ENCODE measurements at regions not wholly inside any gene's neighbourhood (a gene's known extent, or its start where the extent isn't known, plus 50 kb on each side); places are given as distances from the start of the nearest gene placed in this dataset.

DNA sequence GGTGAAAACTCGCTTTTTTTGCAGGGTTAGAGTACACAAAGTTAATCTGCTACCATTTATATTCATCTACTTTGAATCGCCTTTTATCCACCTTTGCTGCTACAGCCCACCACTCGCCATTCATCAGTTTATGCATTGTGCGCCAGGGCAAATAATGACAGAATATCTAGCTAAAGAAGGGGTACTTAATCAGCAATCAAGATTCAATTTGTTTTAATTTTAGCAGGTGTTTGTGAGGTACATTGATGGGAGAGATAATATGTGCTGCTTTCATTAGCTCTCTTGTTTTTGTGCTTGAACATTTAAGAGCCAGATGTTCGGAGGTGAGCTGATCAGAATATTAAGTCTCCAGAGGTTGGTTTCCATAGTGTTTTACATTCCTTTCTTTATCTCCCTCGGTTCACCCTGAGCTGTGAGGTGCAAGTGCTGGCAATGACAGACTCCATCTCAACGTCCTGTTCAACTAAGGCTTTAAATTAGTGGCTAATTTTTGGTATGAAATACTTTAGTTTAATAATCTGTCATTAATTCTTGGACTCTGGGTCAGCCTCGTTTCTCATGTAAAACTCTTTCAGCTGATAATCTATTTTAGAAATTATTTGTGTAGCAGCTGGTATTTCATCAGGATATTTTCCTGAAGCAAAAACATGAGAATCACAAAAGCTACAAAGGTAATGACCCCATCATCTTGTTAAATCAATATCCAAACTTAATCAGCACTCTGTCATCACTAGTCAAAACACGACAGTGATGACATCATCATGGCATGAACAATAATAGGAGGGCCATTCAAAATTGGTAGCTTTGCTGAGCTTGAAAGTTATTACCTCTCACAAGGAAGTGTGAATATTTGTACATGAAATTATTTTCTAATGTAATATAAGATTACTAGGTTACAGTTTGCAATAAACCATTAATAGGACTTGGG lies 479.9 kb upstream of the FANCL start:
- H3K9me3 ChIP-seq, result no peaks in the 10 kb centered on the region
- H3K27me3 ChIP-seq, result no peaks in the 10 kb centered on the region
- H3K4me1 ChIP-seq, result no peaks in the 10 kb centered on the region
- no peak for TF ChIP-seq EP300 (IDR thresholded peaks at IDR 0.05)
- no peak for TF ChIP-seq POLR2AphosphoS5 (IDR thresholded peaks at IDR 0.05)
- no peak for TF ChIP-seq CTCF (IDR thresholded peaks at IDR 0.05)
- no peak for TF ChIP-seq POLR2A (IDR thresholded peaks at IDR 0.05)
- 64% methylated on average over 9 of the region's 9 CpGs for WGBS
- H3K27ac ChIP-seq, result no peak overlapping the region
- no peaks in the 10 kb centered on the region for H3K36me3 ChIP-seq
- no peak overlapping the region for H3K4me3 ChIP-seq
- no peak for DNase-seq (ENCODE audit: low spot score in 2 of 2)

DNA sequence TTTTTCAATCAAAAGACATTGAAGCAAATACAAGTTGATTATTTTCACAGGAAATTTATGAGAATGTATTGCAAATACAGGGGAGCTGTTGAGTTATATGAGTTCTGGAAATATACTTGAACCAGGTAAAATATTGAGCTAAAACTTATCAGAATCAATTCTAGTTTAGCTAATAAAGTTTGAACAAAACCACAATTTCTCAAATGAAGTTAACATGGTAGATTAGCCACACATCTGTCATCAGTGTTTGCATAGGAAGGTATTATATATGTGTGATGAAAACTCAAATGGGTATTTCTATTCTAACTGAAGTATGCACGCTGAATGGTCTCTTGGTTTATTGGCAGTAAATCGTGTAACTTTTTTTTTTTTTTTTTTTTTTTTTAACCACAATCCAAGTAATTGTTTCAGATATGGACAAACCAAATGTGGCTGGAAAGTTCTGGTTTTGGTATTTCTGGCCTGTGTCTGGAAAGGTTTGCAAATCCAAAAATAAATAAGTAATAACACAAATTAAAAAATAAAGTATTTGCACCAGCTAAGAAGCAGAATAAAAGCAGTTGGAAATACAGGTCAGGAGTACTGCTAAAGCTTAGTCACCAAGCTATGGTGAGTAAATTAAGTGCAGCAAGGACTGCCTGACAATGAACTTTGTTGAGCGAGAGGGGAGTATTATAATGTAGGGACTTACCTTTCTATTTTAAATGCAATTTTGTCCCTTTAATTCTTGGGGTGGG lies 479.1 kb upstream of the FANCL start:
- Histone ChIP-seq H3K4me3 (no peak overlapping the region), H3K36me3 (no peaks in the 10 kb centered on the region), H3K27me3 (no peaks in the 10 kb centered on the region), H3K9me3 (no peaks in the 10 kb centered on the region), H3K4me1 (no peaks in the 10 kb centered on the region), H3K27ac (no peak overlapping the region)
- TF ChIP-seq POLR2AphosphoS5 (IDR thresholded peaks at IDR 0.05) (no peak), CTCF (IDR thresholded peaks at IDR 0.05) (no peak), POLR2A (IDR thresholded peaks at IDR 0.05) (no peak), EP300 (IDR thresholded peaks at IDR 0.05) (no peak)
- 78% methylated on average over 3 of the region's 3 CpGs for WGBS
- DNase-seq (ENCODE audit: low spot score in 2 of 2), result no peak

DNA sequence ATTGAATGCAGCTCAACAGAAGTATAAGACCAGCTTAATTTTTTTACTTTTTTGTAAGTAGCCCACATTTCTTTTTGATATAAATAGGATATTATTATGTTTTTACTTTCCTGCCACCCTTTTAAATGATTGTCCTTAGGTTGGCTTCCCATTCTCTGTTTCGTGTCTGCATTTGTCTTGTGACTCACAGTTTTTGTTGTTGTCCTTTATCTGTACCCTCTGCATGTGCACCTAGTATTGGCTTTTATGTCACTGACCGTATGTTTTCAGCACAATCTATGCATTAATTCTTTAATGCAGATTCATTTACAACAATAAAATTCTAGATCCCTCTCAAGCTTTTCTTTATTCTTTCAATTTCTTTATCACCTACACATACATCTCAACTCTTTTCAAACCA lies 474.2 kb upstream of the FANCL start:
- no peak for DNase-seq (ENCODE audit: low spot score in 2 of 2)
- Histone ChIP-seq H3K9me3 (no peaks in the 10 kb centered on the region), H3K4me1 (no peaks in the 10 kb centered on the region), H3K36me3 (no peaks in the 10 kb centered on the region), H3K27ac (no peak overlapping the region), H3K4me3 (no peak overlapping the region), H3K27me3 (no peaks in the 10 kb centered on the region)
- no peak for TF ChIP-seq EP300 (IDR thresholded peaks at IDR 0.05)
- no peak for TF ChIP-seq POLR2AphosphoS5 (IDR thresholded peaks at IDR 0.05)
- TF ChIP-seq POLR2A (IDR thresholded peaks at IDR 0.05), result no peak
- TF ChIP-seq CTCF (IDR thresholded peaks at IDR 0.05), result no peak
- 86% methylated on average over 2 of the region's 2 CpGs for WGBS

DNA sequence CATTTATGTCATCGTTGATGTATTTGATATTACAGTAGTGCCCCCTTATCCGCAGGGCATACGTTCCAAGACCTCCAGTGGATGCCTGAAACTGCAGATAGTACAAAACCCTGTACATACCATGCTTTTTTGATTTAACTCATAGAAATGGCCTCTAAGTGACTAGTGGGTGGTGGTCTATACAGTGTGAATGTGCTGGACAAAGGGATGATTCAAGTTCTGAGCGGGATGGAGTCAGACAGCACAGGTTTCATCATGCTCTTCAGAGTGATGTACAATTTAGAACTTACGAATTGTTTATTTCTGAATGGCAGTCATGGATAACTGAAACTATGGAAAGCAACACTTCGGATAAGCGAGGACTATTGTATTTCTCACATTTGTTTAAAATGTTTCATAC lies 473.1 kb upstream of the FANCL start:
- TF ChIP-seq CTCF (IDR thresholded peaks at IDR 0.05), result no peak
- no peak for TF ChIP-seq POLR2A (IDR thresholded peaks at IDR 0.05)
- TF ChIP-seq POLR2AphosphoS5 (IDR thresholded peaks at IDR 0.05), result no peak
- no peak for TF ChIP-seq EP300 (IDR thresholded peaks at IDR 0.05)
- no peak for DNase-seq (ENCODE audit: low spot score in 2 of 2)
- H3K4me1 ChIP-seq, result no peaks in the 10 kb centered on the region
- H3K27me3 ChIP-seq, result no peaks in the 10 kb centered on the region
- 95% methylated on average over 7 of the region's 7 CpGs for WGBS
- no peak overlapping the region for H3K27ac ChIP-seq
- H3K4me3 ChIP-seq, result no peak overlapping the region
- no peaks in the 10 kb centered on the region for H3K36me3 ChIP-seq
- H3K9me3 ChIP-seq, result no peaks in the 10 kb centered on the region

DNA sequence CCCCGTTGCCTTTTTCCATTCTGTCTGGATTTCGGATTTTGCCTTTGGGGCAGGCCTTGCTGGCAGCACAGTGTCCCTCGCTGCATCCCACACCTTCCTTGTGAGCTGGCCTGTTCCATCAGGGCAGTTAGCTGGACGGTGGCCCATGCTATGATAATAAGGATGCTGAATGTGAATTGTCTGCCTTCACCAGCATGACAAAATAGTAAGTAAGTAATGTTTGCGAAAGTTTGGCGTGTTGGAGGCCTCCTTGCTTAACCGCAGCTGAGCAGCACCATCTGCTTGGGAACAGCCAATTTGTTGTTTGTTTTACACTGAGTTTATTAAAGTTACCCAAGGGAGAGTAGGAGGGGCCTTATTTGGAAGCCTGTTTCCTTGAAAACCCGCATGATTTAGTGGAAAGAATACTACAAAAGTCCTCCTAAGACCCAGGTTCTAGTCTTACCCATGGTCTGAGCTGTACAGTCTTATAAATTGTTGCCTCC lies 469.7 kb upstream of the FANCL start:
- 81% methylated on average over 8 of the region's 8 CpGs for WGBS
- H3K27ac ChIP-seq, result no peak overlapping the region
- TF ChIP-seq CTCF (IDR thresholded peaks at IDR 0.05), result no peak
- TF ChIP-seq POLR2AphosphoS5 (IDR thresholded peaks at IDR 0.05), result no peak
- no peaks in the 10 kb centered on the region for H3K4me1 ChIP-seq
- no peak overlapping the region for H3K4me3 ChIP-seq
- H3K9me3 ChIP-seq, result no peaks in the 10 kb centered on the region
- no peaks in the 10 kb centered on the region for H3K27me3 ChIP-seq
- H3K36me3 ChIP-seq, result no peaks in the 10 kb centered on the region
- no peak for DNase-seq (ENCODE audit: low spot score in 2 of 2)
